Urothelium cell line (cell line): ENCODE measurements at regions not wholly inside any gene's neighbourhood (a gene's known extent, or its start where the extent isn't known, plus 50 kb on each side); places are given as distances from the start of the nearest gene placed in this dataset.

Source experiments
- DNase-seq: peaks from one replicate; pipeline ENCODE4 v3.0.0; 2011; ENCODE audit warnings: low spot score, mixed read lengths
- FAIRE-seq: peaks from 2 replicates; lab custom pipeline; 2011; peaks lifted over from hg19 to GRCh38; lab: Jason Lieb, UNC

DNA sequence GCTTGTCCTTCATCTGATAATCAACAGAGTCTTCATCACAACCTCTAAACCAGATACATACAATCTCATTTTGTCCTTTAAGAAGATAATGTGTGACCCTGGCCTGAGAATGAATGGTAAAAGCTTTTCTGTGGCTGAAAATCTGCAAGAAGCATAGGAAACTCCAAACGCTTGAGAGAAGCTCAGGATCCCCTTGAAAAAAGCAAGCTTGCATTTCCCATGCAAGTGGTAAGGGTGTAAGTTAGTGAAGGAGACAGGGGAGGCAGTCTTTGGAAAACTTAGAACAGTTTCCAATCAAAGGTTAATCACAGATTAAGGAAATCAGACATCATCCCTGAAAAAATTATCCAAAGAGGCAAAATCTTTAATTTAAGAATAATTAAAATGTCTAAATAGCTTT is 413.6 kb upstream of the SALL3 start:
- DNase-seq (no peak), FAIRE-seq (no peak)

DNA sequence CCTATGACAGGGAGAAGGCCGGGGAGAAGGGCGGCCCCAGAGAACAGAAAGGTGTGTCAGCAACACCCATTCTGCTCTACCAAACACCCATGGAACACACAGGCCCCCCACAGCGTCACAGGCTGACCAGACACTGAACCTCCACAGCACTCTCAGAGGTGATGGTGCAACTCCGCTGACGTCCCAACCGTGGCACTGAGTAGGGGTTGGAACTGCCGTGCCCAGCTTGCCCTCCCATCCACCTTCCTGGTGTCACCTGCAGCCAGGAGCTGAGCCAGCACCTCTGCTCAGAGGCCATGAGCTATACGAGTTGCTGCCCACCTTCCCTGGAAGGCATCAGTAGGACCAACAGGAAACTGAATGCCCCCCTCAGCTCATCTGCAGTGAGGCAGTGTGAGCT is 412.9 kb upstream of the SALL3 start:
- DNase-seq, result no peak
- FAIRE-seq, result no peak

DNA sequence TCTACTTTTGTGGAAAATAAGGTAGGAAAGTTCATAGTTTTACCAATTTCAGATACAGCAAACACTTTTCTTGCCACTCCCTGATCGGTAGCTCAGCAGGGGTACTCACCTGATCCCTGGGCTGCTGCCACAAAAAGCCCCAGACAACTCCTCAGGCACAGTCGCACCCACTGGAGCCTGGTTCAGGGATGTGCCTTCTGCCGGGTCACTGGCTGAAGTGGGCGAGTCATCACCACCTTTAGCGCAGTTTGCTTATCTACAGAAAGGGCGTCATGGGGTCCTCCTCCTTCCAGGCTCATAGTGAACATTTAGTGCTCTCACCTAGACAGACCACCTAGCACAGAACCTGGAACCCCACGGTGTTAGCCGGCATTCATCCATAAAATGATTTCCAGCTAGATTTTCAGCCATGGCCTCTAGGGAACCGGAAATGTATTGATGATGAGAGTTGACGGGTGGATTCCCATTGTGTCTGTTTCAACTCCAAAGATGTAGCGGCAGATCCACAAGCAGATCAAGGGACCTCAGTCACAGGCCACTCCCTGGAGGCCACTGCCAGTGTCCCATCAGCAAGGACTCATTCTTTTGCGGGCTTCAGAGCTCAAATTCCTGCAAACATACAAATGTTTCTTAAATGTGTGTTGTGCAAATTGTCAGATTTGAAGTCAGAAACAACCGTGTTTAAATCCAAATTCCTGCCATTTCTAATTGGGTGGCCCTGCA is 408.4 kb upstream of the SALL3 start:
- no peak for DNase-seq
- FAIRE-seq, result no peak

DNA sequence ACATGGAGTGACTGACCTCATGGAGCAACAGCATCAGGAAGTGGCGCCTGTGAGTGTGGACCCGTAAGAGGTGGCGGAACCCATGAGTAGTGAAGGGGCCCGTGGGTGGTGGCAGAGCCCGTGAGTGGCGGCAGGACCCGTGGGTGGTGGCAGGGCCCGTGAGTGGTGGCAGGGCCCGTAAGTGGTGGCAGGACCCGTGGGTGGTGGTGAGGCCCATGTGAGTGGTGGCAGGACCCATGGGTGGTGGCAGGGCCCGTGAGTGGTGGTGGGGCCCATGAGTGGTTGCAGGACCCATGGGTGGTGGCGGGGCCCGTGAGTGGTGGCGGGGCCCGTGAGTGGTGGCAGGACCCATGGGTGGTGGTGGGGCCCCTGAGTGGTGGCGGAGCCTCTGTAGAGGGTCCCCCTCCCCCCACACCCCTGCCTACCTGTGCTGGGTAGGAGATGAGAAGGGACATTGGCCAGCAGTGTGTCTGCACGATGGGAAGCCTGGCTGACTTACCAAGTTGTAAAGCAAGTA is 407.7 kb upstream of the SALL3 start:
- FAIRE-seq (no peak), DNase-seq (no peak)

DNA sequence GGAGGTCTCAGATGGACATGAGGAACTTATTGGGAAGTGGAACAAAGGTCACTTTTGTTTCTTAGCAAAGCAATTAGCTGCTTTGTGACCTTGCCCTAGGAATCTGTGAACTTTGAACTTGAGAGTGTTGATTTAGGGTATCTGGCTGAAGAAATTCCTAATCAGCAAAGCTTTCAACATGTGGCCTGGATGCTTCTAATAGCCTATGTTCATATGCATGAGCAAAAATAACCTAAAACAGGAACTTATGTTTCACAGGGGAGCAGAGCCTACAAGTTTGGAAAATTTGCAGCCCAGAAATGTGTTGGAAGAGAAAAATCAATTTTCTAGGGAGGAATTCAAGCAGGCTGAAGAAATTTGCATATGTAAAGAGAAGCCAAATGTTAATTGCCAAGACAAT is 405.8 kb upstream of the SALL3 start:
- FAIRE-seq (no peak), DNase-seq (no peak)

DNA sequence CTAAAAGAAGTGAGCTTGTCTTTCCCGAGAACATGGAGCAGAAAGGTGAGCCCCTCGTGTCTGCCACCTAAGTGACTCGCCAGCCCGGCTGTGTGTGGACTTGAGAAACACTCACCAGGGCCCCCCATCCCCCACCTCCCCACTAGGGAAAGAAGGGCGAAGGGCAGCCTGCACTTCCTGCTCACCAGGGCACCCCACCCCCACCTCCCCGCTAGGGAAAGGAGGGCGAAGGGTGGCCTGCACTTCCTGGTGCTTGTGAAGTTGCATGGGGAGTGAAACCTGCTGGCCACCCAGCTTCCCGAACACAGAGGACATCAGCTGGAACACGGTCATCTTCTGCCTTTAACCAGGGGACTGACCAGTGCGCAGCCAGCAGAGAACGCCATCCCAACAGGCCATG is 402.7 kb upstream of the SALL3 start:
- FAIRE-seq (no peak), DNase-seq (no peak)

DNA sequence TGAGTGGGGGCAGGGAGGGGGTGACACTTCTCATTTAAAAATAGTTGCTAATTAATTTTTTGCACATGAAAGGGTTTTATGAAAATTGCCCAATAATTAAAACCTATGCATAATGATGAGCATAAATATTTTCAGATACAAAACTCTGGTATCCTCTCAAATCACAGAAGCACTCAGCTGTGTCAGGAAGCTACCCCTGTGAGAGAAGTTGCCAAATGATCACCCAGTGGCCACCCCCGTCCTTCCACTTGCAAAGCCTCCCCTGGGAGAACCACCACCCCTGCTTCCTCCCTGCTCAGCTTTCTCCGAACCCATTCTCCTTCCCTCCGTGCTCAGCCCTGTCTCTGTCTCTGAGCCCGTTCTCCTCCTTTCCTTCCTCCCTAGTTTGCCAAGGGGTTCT is 400.2 kb upstream of the SALL3 start:
- no peak for DNase-seq
- no peak for FAIRE-seq

DNA sequence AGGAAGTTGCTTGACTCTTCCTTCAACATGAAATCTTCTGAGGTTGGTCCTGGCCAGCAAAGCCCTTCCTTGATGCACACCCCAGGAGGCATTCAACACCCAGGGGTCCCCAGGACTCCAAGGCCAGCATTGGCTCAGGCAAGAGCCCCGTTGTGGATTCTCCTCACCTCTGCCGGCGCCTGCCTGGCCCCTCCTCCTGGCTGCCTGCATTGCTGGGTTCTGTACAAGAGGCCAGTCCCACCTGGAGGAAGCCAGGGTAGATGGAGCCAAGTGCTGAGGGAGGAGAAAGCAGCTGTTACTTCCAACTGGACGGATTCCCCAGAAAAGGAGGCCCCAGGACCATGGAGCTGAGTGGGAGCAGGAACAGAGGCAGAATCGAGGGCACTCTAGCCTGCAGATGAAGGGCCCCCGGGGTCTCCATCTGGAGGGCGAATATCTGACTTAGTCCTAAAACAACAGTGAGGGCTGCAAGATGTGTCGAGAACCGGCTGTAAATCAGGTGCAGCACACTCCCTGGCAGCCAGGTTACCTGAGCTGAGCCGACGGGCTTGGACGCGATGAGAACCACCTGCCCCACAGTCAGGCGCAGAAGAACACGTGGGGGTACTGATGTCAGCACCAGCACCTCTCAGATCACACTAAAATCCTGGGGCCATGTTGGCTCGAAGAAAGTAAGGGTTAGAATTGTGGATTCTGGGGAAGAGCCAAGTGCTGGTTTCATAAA is 399.6 kb upstream of the SALL3 start:
- no peak for FAIRE-seq
- no peak for DNase-seq

DNA sequence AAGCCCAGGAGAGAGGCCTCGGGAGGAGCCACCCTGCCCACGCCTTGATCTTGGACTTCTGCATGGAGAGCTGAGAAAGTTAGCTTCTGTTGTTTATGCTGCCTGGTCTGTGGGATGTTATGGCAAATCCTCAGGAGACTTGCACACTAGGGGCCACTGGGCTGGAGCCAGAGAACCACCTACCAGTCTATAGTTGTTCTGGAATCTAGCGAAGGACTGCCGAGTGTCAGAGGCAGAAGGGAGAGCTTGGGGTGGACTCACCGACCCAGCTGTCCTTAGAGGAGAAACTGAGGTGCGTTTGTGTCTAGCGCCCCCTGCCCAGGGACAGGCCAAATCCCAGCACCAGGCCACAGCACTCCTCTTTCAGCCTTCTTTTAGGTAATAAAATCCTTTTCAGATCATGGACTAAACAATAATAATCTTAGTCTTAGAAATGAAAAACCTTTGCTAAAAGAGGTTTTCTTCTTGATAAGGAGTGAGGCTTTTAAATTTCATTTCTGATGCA is 398.7 kb upstream of the SALL3 start:
- FAIRE-seq (no peak), DNase-seq (no peak)

DNA sequence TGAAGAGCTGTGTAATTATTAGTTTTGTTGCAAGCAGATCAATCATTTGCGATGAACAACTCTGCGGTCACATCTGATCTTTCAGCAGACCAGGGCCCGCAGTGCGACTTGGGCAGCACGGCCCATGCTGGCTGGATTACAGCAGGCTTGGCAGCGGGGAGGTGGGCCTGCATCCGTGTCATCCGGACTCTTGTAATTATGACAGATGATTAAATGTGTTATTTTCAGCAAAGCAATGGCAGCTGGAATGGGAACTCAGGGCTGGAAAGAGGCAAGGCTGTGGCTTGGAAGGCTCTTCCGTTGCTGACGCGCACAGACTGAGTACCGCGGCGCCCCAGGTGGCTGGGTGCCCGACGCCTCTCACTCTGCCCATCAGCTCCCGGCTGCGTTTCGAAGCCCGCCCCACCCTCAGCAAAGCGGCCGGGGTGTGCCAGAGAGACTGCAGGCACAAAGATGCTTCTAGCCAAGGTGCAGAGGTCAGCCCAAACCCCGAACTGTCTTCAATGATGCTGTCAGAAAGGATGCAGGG is 397.4 kb upstream of the SALL3 start:
- no peak for DNase-seq

DNA sequence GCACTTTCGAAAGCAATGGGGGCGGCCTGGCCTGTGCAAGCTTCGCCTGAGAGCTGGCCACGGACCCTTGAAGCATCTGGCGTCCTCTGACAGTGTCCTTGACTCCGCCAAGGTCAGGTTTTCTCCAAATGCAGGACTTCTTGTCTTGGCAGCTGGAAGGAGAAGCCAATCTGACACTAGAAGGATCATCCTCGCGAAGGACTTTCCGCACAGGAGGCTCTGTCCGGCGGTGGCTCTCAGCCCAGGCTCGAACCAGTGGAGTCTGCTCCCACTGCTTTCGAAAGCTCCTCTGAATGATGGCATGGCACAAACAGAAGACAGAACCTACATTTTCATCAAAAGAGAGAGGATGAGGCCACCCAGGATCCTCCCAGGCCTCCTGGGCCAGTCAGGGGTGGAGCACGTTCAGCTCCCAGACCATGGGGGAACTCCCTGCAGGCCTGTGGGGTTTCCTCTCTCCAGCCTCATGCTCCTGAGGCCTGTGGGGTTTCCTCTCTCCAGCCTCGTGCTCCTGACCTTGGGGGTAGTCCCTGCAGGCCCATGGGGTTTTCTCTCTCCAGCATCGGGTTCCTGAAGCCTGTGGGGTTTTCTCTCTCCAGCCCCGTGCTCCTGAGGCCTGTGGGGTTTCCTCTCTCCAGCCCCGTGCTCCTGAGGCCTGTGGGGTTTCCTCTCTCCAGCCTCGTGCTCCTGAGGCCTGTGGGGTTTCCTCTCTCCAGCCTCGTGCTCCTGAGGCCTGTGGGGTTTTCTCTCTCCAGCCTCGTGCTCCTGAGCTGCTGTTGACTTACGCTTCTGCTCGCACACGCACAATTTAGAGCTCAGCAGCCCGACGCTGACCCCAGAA is 396.5 kb upstream of the SALL3 start:
- FAIRE-seq, result no peak

More for the DNA sequence above, 397.4 kb upstream of the SALL3 start:
- FAIRE-seq, result no peak

DNA sequence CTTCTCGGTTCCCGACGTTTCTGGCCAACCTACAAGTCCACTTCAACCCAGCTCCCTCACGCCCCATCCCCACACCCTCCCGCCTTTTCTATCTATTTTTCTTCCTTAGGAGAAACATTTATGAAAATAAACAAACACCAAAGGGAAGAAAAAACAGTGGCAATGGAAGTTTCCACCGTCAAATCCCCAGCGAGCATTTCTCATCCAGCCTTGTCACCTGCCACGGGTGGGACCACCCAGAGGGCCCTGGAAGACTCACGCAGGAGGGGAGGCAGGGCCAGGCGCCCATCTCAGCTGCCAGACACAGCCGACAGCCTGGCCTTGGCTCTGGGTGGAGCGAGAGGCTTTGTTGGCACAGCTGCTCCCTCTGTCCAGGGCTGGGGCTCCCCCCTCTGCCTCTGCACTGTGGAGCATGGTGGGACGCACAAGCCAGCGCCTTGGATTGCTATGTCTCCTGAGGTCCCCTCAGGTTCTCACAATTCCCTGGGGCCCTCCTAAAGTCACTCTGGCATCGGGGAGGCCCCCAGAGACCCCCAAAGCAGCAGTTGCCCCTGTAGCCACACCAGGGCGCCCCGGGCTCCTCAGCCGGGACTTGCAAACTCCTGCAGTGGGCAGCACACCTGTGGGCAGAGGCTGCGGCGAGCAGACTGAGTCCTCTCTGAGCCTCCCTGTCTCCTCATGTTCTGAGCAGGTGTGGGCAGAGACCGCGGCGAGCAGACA is 395.7 kb upstream of the SALL3 start:
- no peak for DNase-seq
- no peak for FAIRE-seq

More for the DNA sequence above, 396.5 kb upstream of the SALL3 start:
- no peak for DNase-seq

DNA sequence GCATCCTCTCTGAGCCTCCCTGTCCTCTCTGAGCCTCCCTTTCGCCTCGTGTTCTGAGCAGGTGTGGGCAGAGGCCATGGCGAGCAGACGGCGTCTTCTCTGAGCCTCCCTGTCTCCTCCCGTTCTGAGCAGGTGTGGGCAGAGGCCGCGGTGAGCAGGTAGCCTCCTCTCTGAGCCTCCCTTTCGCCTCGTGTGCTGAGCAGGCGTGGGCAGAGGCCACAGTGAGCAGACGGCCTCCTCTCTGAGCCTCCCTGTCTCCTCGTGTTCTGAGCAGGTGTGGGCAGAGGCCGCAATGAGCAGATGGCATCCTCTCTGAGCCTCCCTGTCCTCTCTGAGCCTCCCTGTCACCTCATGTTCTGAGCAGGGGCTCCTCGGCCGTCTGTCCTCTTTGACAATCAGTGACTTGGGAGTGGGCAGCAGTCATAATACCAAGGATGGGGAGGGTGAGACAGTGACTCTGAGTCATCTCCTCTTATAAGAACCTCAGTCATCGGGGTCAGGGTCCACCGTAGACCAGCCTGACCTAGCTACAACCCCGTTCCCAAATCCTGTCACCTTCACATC is 395.1 kb upstream of the SALL3 start:
- FAIRE-seq (no peak), DNase-seq (no peak)

DNA sequence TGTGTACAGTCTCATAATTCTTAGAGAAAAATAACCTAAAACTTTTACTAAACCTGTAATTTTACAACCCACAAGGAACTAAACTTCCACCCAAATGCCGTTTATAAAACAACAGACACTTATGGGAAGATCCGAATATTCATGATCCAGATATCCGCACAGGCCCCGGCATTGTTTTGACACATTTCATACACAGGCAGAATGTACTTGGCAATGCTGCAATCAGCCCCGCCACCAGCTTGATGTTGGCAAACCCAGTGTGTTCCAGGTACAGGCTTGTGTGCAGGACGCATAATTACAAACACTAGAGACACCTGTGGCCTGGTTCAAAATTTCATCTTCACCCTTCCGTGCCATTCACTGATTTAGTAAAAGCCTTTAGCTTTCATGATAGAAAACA is 393.0 kb upstream of the SALL3 start:
- no peak for FAIRE-seq
- DNase-seq, result no peak

DNA sequence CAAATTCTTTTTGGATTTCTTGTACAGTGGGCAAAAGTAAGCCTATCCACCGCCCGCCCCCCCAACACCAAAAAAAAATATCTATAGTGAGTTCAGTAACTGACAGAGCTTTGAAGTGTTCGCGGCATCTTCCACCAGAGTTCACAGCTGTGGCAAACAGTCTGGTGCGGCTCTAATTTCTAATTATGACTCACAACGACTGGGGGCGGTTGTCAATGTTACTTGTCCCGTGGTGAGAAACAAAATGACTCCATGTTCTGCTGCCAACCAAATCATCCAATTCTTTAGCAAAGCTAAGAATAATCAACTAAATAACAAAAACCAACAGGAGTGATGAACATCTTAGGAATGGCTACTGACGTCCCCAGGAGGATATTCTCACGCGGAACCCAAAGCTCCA is 392.5 kb upstream of the SALL3 start:
- peak; percentile 60 for DNase-seq
- FAIRE-seq, result no peak

DNA sequence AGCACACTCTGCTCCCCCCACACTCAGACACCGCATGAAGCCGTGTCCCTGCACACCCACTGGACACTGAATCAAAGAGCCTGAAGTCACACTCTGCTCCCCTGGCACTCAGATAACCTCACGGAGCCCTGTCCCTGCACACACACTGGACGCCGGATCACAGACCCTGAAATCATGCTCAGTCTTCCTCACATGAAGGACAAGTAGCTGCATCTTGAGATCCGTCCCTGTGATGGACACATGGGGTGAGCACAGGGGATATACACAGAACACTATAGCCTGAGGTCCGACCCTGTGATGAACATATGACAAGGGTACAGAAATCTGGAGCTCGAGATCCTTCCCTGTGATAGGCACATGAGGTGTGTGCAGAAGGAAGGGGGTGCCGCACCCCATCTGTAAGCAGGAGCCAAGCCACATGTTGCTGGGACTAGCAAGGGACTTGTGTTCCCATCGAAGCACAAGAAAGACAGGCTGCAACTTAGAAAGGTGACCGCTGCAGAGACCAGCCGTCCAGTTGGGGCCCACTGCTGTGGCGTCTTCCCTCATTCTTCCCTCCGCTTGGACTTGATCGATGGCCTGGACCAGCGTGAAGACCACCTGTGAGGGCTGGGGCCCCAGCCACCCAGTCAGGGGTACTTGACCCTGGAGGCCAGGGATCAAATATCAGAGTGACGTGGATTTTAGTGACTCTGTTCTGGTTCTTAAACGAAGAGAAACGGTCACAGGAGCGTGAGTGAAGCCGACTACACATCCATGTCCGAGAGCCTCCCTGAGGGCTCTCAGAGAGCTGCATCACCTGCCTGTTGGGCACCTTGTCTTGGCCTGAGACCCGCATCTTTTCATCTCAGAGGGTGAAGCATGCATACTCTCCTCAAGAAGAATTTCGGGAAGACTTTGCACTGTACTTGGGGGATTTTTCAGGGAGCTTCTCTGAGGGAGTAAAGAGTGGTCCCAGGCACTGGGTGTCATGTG is 391.7 kb upstream of the SALL3 start:
- no peak for FAIRE-seq
- no peak for DNase-seq

DNA sequence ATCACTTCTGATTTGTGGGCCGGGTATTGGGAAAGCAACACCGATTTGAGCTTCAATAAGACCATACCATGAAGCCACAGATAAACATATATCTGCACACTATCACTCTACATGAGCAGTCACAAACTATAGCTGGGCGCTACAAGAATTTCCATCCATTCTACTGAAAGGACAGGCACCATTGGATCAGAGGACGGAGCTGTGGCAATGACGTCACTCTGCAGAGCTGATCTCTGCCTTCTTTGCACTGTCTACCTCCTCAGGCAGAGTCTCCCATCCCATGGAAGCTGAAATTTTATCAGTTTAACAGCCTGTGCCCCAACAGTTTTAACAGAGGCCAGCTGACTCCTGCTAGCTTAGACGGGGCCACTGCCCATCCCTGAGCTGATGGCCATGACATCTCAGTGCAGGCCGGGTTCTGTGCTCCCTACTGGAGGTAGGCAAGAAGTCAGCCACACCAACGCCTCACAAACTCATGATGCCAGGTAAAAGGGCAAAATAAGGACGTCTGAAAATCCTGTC is 389.6 kb upstream of the SALL3 start:
- FAIRE-seq (no peak), DNase-seq (no peak)

DNA sequence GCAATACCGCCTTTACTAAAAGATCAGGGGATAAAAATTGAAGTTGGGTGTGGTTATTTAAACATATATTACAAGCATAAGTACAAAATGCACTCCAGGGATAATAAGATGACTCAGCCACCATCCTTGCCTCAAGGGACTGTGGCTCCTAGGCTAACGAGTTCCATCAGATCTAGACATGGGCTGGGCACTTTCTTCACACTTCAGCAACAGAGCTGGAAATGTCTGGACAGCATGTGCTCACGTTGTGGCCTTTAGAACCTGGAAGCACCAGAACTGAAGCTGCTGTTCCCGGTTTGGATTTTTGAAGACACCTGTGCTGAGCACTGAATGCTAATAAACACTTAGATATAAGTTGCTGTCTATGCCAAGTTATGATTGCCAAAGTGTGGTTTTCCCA is 384.2 kb upstream of the SALL3 start:
- no peak for FAIRE-seq
- DNase-seq, result no peak
